GM23338 (cell line): ENCODE measurements at regions not wholly inside any gene's neighbourhood (a gene's known extent, or its start where the extent isn't known, plus 50 kb on each side); places are given as distances from the start of the nearest gene placed in this dataset.

Experiments used
- ATAC-seq: fragments of 200-7000 bp; cut with Tn5 transposase; 3 replicates; pipeline ENCODE4 v1.9.1; 2020
- DNase-seq: peaks from one replicate; pipeline ENCODE4 v3.0.0-alpha.2; 2015; ENCODE audit warnings: low spot score
- H2AFZ ChIP-seq: fragments of 200-600 bp; sonication (generic); 2 replicates; pipeline ENCODE4 v1.8.0; 2016; ENCODE audit warnings: antibody characterized with exemption, mild to moderate bottlenecking, moderate library complexity
- H3F3A ChIP-seq: fragments of 200-600 bp; sonication (generic); replicated peaks from 2 replicates; pipeline ENCODE4 v1.8.0; 2017; ENCODE audit warnings: antibody characterized with exemption, mixed run types, low read depth
- H3K27ac ChIP-seq: fragments of 200-600 bp; sonication (generic); 2 replicates; pipeline ENCODE4 v1.6.1; 2016; ENCODE audit warnings: low read depth
- H3K27me3 ChIP-seq: fragments of 200-600 bp; sonication (generic); 2 replicates; pipeline ENCODE4 v1.8.0; 2016; ENCODE audit warnings: mild to moderate bottlenecking, mixed run types, moderate library complexity; ENCODE audit not compliant: insufficient read depth
- H3K36me3 ChIP-seq: fragments of 200-600 bp; sonication (generic); 2 replicates; pipeline ENCODE4 v1.8.0; 2016; ENCODE audit warnings: mild to moderate bottlenecking; ENCODE audit not compliant: insufficient read depth
- H3K4me1 ChIP-seq: fragments of 200-600 bp; sonication (generic); 2 replicates; pipeline ENCODE4 v1.8.0; 2016; ENCODE audit warnings: mild to moderate bottlenecking, moderate library complexity; ENCODE audit not compliant: insufficient read depth
- H3K4me2 ChIP-seq: fragments of 200-600 bp; sonication (generic); 2 replicates; pipeline ENCODE4 v1.7.1; 2017; ENCODE audit warnings: mixed run types
- H3K4me3 ChIP-seq: fragments of 200-600 bp; sonication (generic); 2 replicates; pipeline ENCODE4 v1.6.1; 2016; ENCODE audit warnings: mixed run types
- H3K79me2 ChIP-seq: fragments of 200-600 bp; sonication (generic); replicated peaks from 2 replicates; pipeline ENCODE4 v1.8.0; 2017; ENCODE audit warnings: mild to moderate bottlenecking; ENCODE audit not compliant: insufficient read depth
- H3K9me2 ChIP-seq: fragments of 200-600 bp; sonication (generic); 2 replicates; pipeline ENCODE4 v1.8.0; 2017; ENCODE audit not compliant: insufficient read depth
- H4K20me1 ChIP-seq: fragments of 200-600 bp; sonication (generic); replicated peaks from 2 replicates; pipeline ENCODE4 v1.8.0; 2017; ENCODE audit warnings: mild to moderate bottlenecking; ENCODE audit not compliant: insufficient read depth
- H3K27ac Mint-ChIP-seq: 2 replicates; pipeline ENCODE4 v1.8.0; 2020; ENCODE audit warnings: inconsistent platforms, mild to moderate bottlenecking, moderate library complexity, mixed read lengths
- H3K27me3 Mint-ChIP-seq: 3 replicates; pipeline ENCODE4 v1.8.0; 2022; ENCODE audit warnings: low read depth, mild to moderate bottlenecking, moderate library complexity, mixed read lengths, inconsistent platforms; ENCODE audit not compliant: insufficient read depth, poor library complexity
- H3K36me3 Mint-ChIP-seq: 3 replicates; pipeline ENCODE4 v1.8.0; 2021; ENCODE audit warnings: low read depth, mild to moderate bottlenecking, inconsistent platforms, moderate library complexity, mixed read lengths
- H3K4me1 Mint-ChIP-seq: 3 replicates; pipeline ENCODE4 v1.8.0; 2020; ENCODE audit warnings: mild to moderate bottlenecking, inconsistent platforms, mixed read lengths
- H3K4me3 Mint-ChIP-seq: 3 replicates; pipeline ENCODE4 v1.8.0; 2021; ENCODE audit warnings: moderate library complexity, mild to moderate bottlenecking, inconsistent platforms, mixed read lengths
- H3K9me3 Mint-ChIP-seq: 3 replicates; pipeline ENCODE4 v1.8.0; 2020; ENCODE audit warnings: moderate library complexity, mild to moderate bottlenecking, inconsistent platforms, mixed read lengths
- CTCF ChIP-seq, 2 experiments: fragments of 200-600 bp in 1 of 2; sonication (generic) in 1 of 2; conservative IDR thresholded peaks; 2 replicates each; pipeline versions ENCODE4 v1.5.1 to v1.6.1; 2016 to 2017; ENCODE audit warnings: antibody characterized with exemption in 2 of 2, low read depth in 2 of 2, mild to moderate bottlenecking in 2 of 2, moderate library complexity in 1 of 2
- ETS1 ChIP-seq: IDR thresholded peaks from 2 replicates; pipeline ENCODE4 v1.6.1; 2016; ENCODE audit warnings: antibody characterized with exemption
- EZH2 ChIP-seq: fragments of 200-600 bp; sonication (generic); IDR thresholded peaks from one replicate; pipeline ENCODE4 v1.8.0; 2017; ENCODE audit warnings: antibody characterized with exemption, mild to moderate bottlenecking, low read depth; ENCODE audit not compliant: unreplicated experiment
- EZH2phosphoT487 ChIP-seq: fragments of 200-600 bp; sonication (generic); IDR thresholded peaks from one replicate; pipeline ENCODE4 v1.8.1; 2018; ENCODE audit warnings: antibody characterized with exemption; ENCODE audit not compliant: unreplicated experiment
- JUNB ChIP-seq: IDR thresholded peaks from one replicate; pipeline ENCODE4 v1.6.1; 2016; ENCODE audit warnings: antibody characterized with exemption; ENCODE audit not compliant: unreplicated experiment
- NANOG ChIP-seq: IDR thresholded peaks from 2 replicates; pipeline ENCODE4 v1.6.1; 2016; ENCODE audit warnings: antibody characterized with exemption, borderline replicate concordance
- POLR2AphosphoS5 ChIP-seq: IDR thresholded peaks from 2 replicates; pipeline ENCODE4 v1.6.1; 2016; ENCODE audit warnings: antibody characterized with exemption, low read depth
- REST ChIP-seq: IDR thresholded peaks from one replicate; pipeline ENCODE4 v1.6.1; 2018; ENCODE audit warnings: antibody characterized with exemption; ENCODE audit not compliant: unreplicated experiment
- ZNF114 ChIP-seq: fragments of 250-450 bp; sonication (Bioruptor Pico); IDR thresholded peaks from 2 replicates; pipeline ENCODE4 v1.5.0; 2020; ENCODE audit warnings: mild to moderate bottlenecking, moderate library complexity
- ZNF331 ChIP-seq: fragments of 250-450 bp; sonication (Bioruptor Pico); IDR thresholded peaks from 2 replicates; pipeline ENCODE4 v1.5.0; 2020; ENCODE audit warnings: low read depth, mild to moderate bottlenecking, moderate library complexity

- no peak for TF ChIP-seq REST
- TF ChIP-seq NANOG: no peak
- no peak for TF ChIP-seq JUNB
- TF ChIP-seq ETS1: no peak
- no peak for TF ChIP-seq EZH2
- TF ChIP-seq ZNF114 (CRISPR knock-in tag): no peak
These were observed 259.6 kb upstream of the ALG10B start (continued) for GRCh38 chr12:38056701-38057689.

- no peaks in the 10 kb centered on the region for H3K4me1 Mint-ChIP-seq
- no peak overlapping the region for H3K4me3 Mint-ChIP-seq
- Histone ChIP-seq H3K27ac (no peak overlapping the region), H3K4me1 (no peaks in the 10 kb centered on the region), H3K36me3 (no peaks in the 10 kb centered on the region), H4K20me1 (no peaks in the 10 kb centered on the region), H3F3A (no peaks in the 10 kb centered on the region), H3K9me2 (no peaks in the 10 kb centered on the region), H3K4me3 (no peak overlapping the region), H2AFZ (no peak overlapping the region), H3K27me3 (no peaks in the 10 kb centered on the region), H3K79me2 (no peaks in the 10 kb centered on the region), H3K4me2 (no peak overlapping the region)
- H3K9me3 Mint-ChIP-seq: peaks cover 95% of the 10 kb centered on the region
- ATAC-seq (no peak), DNase-seq (no peak)
- TF ChIP-seq POLR2AphosphoS5 (no peak), ZNF331 (no peak), EZH2phosphoT487 (no peak)
- H3K36me3 Mint-ChIP-seq: peaks cover 18% of the 10 kb centered on the region
- H3K27me3 Mint-ChIP-seq: peaks cover 1% of the 10 kb centered on the region
- no peak overlapping the region for H3K27ac Mint-ChIP-seq
These were observed 216.9 kb upstream of the ALG10B start for GRCh38 chr12:38099686-38100085.

- Mint-ChIP-seq H3K9me3 (peaks cover 99% of the 10 kb centered on the region), H3K27me3 (peaks cover 1% of the 10 kb centered on the region), H3K27ac (no peak overlapping the region), H3K36me3 (peaks cover 30% of the 10 kb centered on the region), H3K4me3 (no peak overlapping the region), H3K4me1 (no peaks in the 10 kb centered on the region)
- Histone ChIP-seq H3K79me2 (no peaks in the 10 kb centered on the region), H3K4me3 (no peak overlapping the region), H3K36me3 (0 out of 2 replicates have a peak, but pooled peaks cover 5% of the 10 kb centered on the region), H3K27ac (no peak overlapping the region), H3K4me2 (no peak overlapping the region), H3K4me1 (no peaks in the 10 kb centered on the region), H3K9me2 (no peaks in the 10 kb centered on the region), H2AFZ (no peak overlapping the region), H3K27me3 (no peaks in the 10 kb centered on the region), H4K20me1 (no peaks in the 10 kb centered on the region), H3F3A (no peaks in the 10 kb centered on the region)
- ATAC-seq (no peak), DNase-seq (no peak)
- TF ChIP-seq CTCF (conservative IDR thresholded peaks at IDR 0.05; ENCODE audit: low read depth in 2 of 2): no peak
- TF ChIP-seq ZNF114 (CRISPR knock-in tag): no peak
- no peak for TF ChIP-seq EZH2phosphoT487
These were observed 214.8 kb upstream of the ALG10B start for GRCh38 chr12:38101753-38102152.
